IMR-90 (cell line): ENCODE measurements at regions not wholly inside any gene's neighbourhood (a gene's known extent, or its start where the extent isn't known, plus 50 kb on each side); places are given as distances from the start of the nearest gene placed in this dataset.

Source experiments
- BHLHE40 ChIP-seq: fragments of 150-350 bp; IDR thresholded peaks from 2 replicates; pipeline ENCODE4 v1.6.1; 2016; ENCODE audit warnings: mild to moderate bottlenecking, low read depth, low read length
- CTCF ChIP-seq: conservative IDR thresholded peaks from 2 replicates; pipeline ENCODE4 v1.5.1; 2012; ENCODE audit warnings: mild to moderate bottlenecking, low read depth, low read length, improper control_type of control experiment
- MAZ ChIP-seq: IDR thresholded peaks from 2 replicates; pipeline ENCODE4 v1.6.1; 2012; ENCODE audit warnings: low read depth, mild to moderate bottlenecking, low read length, improper control_type of control experiment, moderate library complexity, borderline replicate concordance
- MXI1 ChIP-seq: IDR thresholded peaks from 2 replicates; pipeline ENCODE4 v1.6.1; 2012; ENCODE audit warnings: low read depth, mild to moderate bottlenecking, low read length, moderate library complexity, borderline replicate concordance
- POLR2A ChIP-seq: IDR thresholded peaks from 2 replicates; pipeline ENCODE4 v1.6.1; 2012; ENCODE audit warnings: mild to moderate bottlenecking, low read depth, low read length
- RCOR1 ChIP-seq: IDR thresholded peaks from 2 replicates; pipeline ENCODE4 v1.6.1; 2012; ENCODE audit warnings: mild to moderate bottlenecking, low read length, improper control_type of control experiment; ENCODE audit not compliant: insufficient replicate concordance
- RFX5 ChIP-seq: IDR thresholded peaks from 2 replicates; pipeline ENCODE4 v1.8.0; 2012; ENCODE audit warnings: low read depth, mild to moderate bottlenecking, low read length, moderate library complexity

- TF ChIP-seq CTCF (no peak), RFX5 (no peak), POLR2A (no peak), MXI1 (no peak), MAZ (no peak), RCOR1 (no peak), BHLHE40 (no peak)
Observed at GRCh38 chr19:46951171-46951986, 68.3 kb upstream of the NPAS1 start.
